ENCODE measurements at regions not wholly inside any gene's neighbourhood (a gene's known extent, or its start where the extent isn't known, plus 50 kb on each side); places are given as distances from the start of the nearest gene placed in this dataset.

DNA sequence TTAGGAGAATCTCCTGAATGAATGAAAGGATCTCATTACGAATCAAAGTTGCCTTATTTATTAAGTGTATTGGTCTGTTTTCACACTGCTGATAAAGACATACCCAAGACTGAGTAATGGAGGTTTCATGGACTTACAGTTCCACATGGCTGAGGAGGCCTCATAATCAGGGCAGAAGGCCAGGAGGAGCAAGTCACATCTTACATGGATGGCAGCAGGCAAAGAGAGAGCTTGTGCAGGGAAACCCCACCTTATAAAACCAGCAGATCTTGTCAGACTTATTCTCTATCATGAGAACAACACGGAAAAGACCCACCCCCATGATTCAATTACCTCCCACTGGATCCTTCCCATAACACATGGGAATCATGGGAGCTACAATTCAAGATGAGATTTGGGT, 785.2 kb upstream of the POU3F3 start:
- no peak for TF ChIP-seq EZH2 (IDR thresholded peaks at IDR 0.05; ENCODE audit: low read length, missing control alignments)
- TF ChIP-seq, protein P1, sequence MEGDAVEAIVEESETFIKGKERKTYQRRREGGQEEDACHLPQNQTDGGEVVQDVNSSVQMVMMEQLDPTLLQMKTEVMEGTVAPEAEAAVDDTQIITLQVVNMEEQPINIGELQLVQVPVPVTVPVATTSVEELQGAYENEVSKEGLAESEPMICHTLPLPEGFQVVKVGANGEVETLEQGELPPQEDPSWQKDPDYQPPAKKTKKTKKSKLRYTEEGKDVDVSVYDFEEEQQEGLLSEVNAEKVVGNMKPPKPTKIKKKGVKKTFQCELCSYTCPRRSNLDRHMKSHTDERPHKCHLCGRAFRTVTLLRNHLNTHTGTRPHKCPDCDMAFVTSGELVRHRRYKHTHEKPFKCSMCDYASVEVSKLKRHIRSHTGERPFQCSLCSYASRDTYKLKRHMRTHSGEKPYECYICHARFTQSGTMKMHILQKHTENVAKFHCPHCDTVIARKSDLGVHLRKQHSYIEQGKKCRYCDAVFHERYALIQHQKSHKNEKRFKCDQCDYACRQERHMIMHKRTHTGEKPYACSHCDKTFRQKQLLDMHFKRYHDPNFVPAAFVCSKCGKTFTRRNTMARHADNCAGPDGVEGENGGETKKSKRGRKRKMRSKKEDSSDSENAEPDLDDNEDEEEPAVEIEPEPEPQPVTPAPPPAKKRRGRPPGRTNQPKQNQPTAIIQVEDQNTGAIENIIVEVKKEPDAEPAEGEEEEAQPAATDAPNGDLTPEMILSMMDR (conservative IDR thresholded peaks at IDR 0.05 in 1 of 2, IDR thresholded peaks at IDR 0.05 in 1 of 2; ENCODE audit: low read depth in 1 of 2, low read length in 2 of 2): no peak
- H3K27me3 ChIP-seq (ENCODE audit: control insufficient read depth, insufficient read depth, low read length): no peaks in the 10 kb centered on the region
- H3K4me2 ChIP-seq (ENCODE audit: extremely low read depth, insufficient read depth, low read length): no peak overlapping the region

DNA sequence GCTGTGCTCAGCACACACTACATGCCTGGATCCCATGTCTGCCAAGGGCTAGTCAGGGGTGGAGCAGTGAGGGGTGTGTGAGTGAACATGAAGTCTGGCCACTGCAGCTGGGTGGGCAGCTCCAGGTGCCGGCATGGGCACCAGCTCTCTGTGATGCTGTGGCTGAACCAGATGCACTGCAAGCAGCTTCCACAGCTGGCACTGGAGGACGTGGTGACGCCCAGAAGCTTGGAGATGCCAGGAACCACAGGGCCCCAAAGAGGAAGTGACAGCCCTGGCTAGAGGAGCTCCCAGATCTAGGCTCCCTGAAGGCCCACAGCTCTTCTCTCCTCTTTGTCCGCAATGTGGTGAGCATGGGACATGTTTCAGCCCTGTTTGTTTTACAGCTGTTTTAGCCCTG, 776.3 kb upstream of the POU3F3 start:
- H2AFZ ChIP-seq (ENCODE audit: low read length): no peak overlapping the region
- no peaks in the 10 kb centered on the region for H4K20me1 ChIP-seq (ENCODE audit: control insufficient read depth, extremely low read depth, insufficient read depth, low read length)
- H3K79me2 ChIP-seq (ENCODE audit: control insufficient read depth, insufficient read depth, low read length): no peaks in the 10 kb centered on the region
- no peaks in the 10 kb centered on the region for H3K27me3 ChIP-seq (ENCODE audit: control insufficient read depth, insufficient read depth, low read length)
- TF ChIP-seq, protein P1 (conservative IDR thresholded peaks at IDR 0.05 in 1 of 2, IDR thresholded peaks at IDR 0.05 in 1 of 2; ENCODE audit: low read depth in 1 of 2, low read length in 2 of 2): no peak
- TF ChIP-seq EZH2 (IDR thresholded peaks at IDR 0.05; ENCODE audit: low read length, missing control alignments): no peak
- no peak overlapping the region for H3K4me2 ChIP-seq (ENCODE audit: extremely low read depth, insufficient read depth, low read length)
- no peaks in the 10 kb centered on the region for H3K4me1 ChIP-seq (ENCODE audit: control insufficient read depth, extremely low read depth, insufficient read depth, low read length)
- DNase-seq (ENCODE audit: low read depth in 2 of 2): no peak
- H3K9ac ChIP-seq (ENCODE audit: insufficient read depth, low read length): no peak overlapping the region
- H3K27ac ChIP-seq (ENCODE audit: insufficient read depth, low read length): no peak overlapping the region
- H3K4me3 ChIP-seq (replicated peaks in 1 of 4; ENCODE audit: control extremely low read depth in 1 of 4, insufficient read depth in 1 of 4, low read depth in 3 of 4, low read length in 4 of 4): no peak overlapping the region
- H3K9me3 ChIP-seq (ENCODE audit: control insufficient read depth, insufficient read depth, low read depth, low read length): no peaks in the 10 kb centered on the region
- H3K36me3 ChIP-seq (ENCODE audit: control insufficient read depth, insufficient read depth, low read length): no peaks in the 10 kb centered on the region

More for the DNA sequence above, 785.2 kb upstream of the POU3F3 start:
- H3K27ac ChIP-seq (ENCODE audit: insufficient read depth, low read length): no peak overlapping the region
- no peak for DNase-seq (ENCODE audit: low read depth in 2 of 2)
- H2AFZ ChIP-seq (ENCODE audit: low read length): no peak overlapping the region
- no peaks in the 10 kb centered on the region for H3K79me2 ChIP-seq (ENCODE audit: control insufficient read depth, insufficient read depth, low read length)
- H3K4me1 ChIP-seq (ENCODE audit: control insufficient read depth, extremely low read depth, insufficient read depth, low read length): no peaks in the 10 kb centered on the region
- H3K9me3 ChIP-seq (ENCODE audit: control insufficient read depth, insufficient read depth, low read depth, low read length): no peaks in the 10 kb centered on the region
- H3K36me3 ChIP-seq (ENCODE audit: control insufficient read depth, insufficient read depth, low read length): no peaks in the 10 kb centered on the region
- H3K9ac ChIP-seq (ENCODE audit: insufficient read depth, low read length): no peak overlapping the region
- H3K4me3 ChIP-seq (replicated peaks in 1 of 4; ENCODE audit: control extremely low read depth in 1 of 4, insufficient read depth in 1 of 4, low read depth in 3 of 4, low read length in 4 of 4): no peak overlapping the region
- no peaks in the 10 kb centered on the region for H4K20me1 ChIP-seq (ENCODE audit: control insufficient read depth, extremely low read depth, insufficient read depth, low read length)

DNA sequence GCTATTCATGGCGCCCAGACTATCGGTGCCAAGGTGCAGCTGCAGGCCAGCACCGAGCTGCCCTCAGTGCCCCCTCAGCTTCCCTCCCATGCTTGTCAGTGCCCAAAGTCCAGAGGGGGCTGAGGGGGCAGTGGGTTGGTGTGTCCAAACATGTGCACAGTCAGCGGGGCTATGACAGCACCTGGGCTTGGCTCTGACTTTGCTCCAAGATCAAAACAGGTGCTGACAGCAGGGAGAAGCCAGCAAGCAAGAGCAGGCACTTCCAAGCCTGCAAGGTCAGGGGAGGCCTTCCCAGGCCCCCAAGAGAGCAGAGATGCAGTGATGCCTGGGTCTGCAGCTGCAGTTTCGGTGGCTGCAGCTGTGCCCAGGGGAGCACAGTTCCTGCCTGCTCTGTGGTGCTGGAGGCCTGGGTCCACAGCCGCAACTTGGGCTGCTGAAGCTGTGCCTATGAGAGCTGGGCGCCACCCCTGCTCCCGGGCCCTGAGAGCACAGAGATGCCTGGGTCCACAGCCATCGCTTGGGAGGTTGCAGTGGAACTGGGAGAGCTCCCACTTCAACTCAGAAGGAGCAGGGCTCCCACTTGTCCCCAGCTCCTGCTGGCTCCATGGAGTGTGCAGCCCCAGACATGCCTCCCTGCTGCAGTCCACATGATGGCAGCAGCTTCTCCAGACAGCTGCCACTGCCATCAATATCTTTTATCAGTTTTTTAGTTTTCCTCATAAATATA, 775.3 kb upstream of the POU3F3 start:
- no peak overlapping the region for H3K9ac ChIP-seq (ENCODE audit: insufficient read depth, low read length)

More for the DNA sequence above, 775.3 kb upstream of the POU3F3 start:
- H3K4me3 ChIP-seq (replicated peaks in 1 of 4; ENCODE audit: control extremely low read depth in 1 of 4, insufficient read depth in 1 of 4, low read depth in 3 of 4, low read length in 4 of 4): no peak overlapping the region
- DNase-seq (ENCODE audit: low read depth in 2 of 2): no peak
- H3K27me3 ChIP-seq (ENCODE audit: control insufficient read depth, insufficient read depth, low read length): no peaks in the 10 kb centered on the region
- no peak overlapping the region for H3K4me2 ChIP-seq (ENCODE audit: extremely low read depth, insufficient read depth, low read length)
- H2AFZ ChIP-seq (ENCODE audit: low read length): no peak overlapping the region
- no peaks in the 10 kb centered on the region for H3K36me3 ChIP-seq (ENCODE audit: control insufficient read depth, insufficient read depth, low read length)
- H3K27ac ChIP-seq (ENCODE audit: insufficient read depth, low read length): no peak overlapping the region
- H3K4me1 ChIP-seq (ENCODE audit: control insufficient read depth, extremely low read depth, insufficient read depth, low read length): no peaks in the 10 kb centered on the region
- no peaks in the 10 kb centered on the region for H4K20me1 ChIP-seq (ENCODE audit: control insufficient read depth, extremely low read depth, insufficient read depth, low read length)
- TF ChIP-seq EZH2 (IDR thresholded peaks at IDR 0.05; ENCODE audit: low read length, missing control alignments): no peak
- no peaks in the 10 kb centered on the region for H3K79me2 ChIP-seq (ENCODE audit: control insufficient read depth, insufficient read depth, low read length)
- no peaks in the 10 kb centered on the region for H3K9me3 ChIP-seq (ENCODE audit: control insufficient read depth, insufficient read depth, low read depth, low read length)

Measured in fibroblast of lung (primary cell).